ENCODE measurements at regions not wholly inside any gene's neighbourhood (a gene's known extent, or its start where the extent isn't known, plus 50 kb on each side); places are given as distances from the start of the nearest gene placed in this dataset.

DNA sequence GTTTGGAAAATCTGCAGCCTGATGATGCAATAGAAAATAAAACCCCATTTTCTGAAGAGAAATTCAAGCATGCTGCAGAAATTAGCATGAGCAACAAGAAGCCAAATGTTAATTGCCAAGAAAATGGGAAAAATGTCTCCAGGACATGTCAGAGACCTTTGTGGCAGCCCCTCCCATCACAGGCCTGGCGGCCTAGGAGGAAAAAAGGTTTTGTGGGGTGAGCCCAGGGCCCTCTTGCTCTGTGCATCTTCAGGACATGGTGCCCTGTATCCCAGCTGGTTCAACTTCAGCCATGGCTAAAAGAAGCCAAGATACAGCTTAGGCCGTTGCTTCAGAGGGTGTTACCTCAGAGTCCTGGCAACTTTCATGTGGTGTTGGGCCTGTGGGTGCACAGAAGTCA is 775.5 kb upstream of the SEL1L start:
- no peak for DNase-seq (ENCODE audit: extremely low read depth, low read depth, low spot score)

DNA sequence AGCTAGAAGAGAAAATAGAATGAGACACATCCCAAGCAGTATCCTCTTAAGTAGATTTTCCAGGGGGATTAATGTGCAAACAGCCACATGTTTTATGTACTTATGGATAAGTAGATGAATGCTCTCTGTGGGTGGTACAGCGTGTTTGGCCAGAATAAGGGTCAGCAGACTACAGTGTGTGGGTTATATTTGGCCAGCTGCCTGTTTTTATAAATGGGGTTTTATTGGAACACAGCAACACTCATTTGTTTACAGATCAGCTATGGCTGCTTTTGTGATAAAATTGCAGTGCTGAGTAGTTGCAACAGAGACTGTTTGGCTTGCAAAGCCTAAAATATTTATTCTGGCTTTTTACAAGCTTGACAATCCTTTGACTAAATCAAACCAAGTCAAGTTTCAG is 780.2 kb upstream of the SEL1L start:
- no peak for DNase-seq (ENCODE audit: extremely low read depth, low read depth, low spot score)

DNA sequence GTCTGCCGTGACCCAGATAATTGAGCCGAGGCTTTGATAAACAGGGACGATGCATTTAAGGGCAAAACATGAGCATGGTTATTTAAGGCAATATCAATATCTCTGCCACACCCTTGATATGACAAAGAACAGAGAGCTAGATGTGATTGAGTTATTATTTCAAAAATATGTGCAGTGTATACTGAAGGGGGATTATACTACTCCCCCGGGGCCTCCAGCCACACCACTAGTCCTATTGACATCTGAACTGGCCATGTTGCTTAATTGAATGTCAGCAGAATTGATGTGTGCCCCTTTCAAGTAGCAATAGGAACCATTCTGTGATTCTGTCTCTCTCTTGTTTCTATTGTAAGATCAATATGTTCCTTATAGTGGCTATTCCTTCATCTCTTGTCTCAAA is 794.8 kb upstream of the SEL1L start:
- no peak for DNase-seq (ENCODE audit: extremely low read depth, low read depth, low spot score)

DNA sequence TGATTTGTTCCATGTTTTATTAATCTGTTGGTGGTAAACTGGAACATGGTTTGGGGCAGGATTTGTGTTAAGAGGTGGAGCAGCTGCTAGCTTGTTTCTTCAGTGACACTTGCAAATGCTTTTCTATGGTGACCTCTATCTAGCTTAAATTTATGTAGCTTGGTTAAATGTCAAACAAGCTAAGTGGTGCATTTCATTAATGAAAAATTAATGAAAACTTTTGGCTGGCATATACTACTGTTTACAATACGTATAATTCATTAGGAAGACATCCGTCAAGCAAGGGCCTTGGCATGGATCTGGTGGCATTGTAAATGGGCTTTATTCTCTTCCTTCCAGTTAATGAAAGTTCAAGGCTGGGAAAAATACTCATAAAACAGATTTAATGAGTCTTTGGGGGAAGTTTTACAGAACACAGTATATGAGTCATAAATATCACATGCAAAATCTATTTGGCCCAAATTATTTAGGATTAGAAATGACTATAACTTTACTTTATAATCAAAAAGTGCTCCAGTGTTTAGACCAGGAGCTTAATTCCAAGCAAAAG is 807.7 kb upstream of the SEL1L start:
- no peak for DNase-seq (ENCODE audit: extremely low read depth, low read depth, low spot score)

DNA sequence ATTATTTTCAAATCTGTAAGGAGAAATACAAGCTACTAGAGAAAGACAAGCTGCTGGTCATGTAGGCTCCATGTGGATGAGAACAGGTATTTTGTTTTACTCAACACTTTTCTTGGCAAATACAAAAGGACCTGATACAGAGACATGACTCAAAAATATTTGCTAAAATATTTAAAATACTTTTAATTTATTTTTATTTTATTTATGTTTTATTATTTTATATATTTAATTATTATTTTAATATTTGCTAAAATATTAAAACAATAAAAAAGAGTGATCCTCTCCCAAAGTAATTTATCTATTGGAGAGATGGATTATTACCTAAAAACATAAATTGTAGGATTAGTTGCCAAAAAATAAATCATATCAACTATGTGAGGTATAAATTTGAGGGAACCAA is 808.9 kb upstream of the SEL1L start:
- no peak for DNase-seq (ENCODE audit: extremely low read depth, low read depth, low spot score)

DNA sequence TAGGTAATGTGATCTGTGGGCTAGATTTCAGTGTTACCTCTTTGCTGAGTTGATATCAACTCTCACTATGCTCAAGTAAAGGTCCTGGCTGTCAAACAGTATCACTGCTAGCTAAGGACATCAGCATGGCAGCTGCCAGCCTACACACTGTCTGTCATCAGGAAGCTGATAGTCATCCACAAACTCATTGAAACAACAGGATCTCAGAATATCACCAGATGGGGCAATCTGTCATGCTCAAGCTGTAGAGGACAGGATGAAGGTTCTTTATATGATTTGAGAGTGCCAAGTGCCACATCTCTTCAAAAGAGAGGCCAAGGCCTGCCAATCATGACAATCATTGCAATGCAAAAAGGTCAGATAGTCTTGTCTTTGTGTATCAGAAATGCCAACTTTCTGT is 811.5 kb upstream of the SEL1L start:
- DNase-seq (ENCODE audit: extremely low read depth, low read depth, low spot score) = no peak

DNA sequence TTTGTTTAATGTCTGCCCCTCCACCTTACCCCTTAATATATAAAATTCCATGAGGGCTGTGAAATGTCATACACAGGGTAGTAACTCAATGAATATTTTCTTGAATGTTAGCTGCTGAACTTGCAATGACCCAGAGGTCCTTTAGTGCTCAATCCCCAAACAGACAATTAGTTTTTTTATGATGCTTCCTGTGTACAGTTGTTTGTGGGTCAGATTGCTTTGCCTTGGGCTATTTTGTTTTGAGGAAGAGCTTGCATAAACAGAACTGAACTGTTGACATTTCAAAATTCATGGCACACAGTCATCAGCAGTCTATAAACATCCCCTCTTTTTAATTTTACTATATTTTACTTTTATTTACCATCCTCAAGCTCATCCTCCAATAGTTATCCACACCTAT is 820.5 kb upstream of the SEL1L start:
- no peak for DNase-seq (ENCODE audit: extremely low read depth, low read depth, low spot score)

DNA sequence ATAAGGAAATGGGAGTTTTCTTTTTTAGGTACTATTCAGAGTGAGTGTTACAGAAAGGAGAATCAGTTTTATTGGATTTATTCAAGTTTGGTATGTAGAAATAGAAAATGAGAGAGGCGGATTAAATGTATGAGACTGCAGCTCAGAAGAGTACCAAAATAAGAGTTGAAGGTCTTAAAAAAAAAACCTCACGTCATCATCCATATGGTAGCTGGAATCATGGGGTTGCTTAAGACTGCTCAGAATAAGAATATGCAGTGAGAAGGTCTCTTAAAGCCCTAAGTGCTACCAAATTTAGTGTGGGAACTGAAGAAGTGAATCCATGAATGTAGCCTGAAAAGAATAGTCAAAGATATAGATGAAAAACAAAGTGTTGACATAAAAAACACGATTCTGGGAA is 825.5 kb upstream of the SEL1L start:
- DNase-seq (ENCODE audit: extremely low read depth, low read depth, low spot score) = no peak

DNA sequence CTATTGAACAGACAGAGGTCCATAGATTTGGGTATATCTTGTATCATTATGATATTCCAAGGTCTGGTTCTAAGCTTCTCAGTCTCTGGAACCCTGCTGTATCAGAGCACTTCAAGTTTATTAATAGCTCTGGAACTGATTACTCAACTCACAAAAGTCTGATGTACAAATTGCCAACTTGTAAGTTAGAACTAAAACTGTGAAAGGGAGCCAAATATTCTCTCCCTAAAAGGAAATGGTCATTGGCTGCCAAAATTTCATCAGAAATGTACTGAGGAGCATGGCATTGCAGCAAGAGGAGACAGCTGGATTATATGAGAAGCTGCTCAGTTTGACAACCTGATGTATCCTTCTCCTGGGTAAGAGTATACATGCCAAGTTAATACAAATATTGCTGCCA is 828.8 kb upstream of the SEL1L start:
- no peak for DNase-seq (ENCODE audit: extremely low read depth, low read depth, low spot score)

DNA sequence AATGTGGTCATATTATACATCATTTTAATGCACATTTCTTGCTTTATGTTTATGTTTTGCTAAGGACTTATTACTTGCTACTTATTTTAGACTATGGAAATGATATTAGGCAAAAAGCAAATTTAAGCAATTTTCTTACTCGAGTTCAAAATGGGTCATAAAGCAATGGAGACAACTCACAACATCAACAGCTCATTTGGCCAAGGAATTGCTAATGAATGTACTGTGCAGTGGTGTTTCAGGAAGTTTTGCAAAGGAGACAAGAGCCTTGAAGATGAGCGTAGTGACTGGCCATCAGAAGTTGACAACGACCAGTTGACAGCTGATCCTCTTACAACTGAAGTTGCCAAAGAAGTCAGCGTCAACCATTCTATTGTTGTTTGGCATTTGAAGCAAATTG is 831.8 kb upstream of the SEL1L start:
- DNase-seq (ENCODE audit: extremely low read depth, low read depth, low spot score) = no peak

DNA sequence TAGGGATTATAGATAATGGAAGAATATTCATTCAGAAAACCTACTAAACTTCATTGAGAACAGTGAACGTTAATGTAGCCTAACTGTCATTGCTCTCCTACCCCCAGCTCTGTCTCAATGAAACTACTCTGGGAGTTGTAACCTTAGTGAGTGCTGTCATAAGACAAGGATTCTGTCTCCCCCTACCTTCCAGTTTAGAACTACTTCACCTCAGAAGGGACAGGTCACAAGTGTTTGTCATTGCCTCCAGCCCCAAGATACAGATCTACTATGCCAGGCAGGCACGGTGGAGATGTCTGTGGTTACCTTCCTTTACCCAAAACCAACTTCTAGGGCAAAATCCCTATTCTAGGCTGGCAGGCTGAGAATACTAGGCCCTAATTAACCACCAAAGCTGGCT is 833.1 kb upstream of the SEL1L start:
- DNase-seq (ENCODE audit: extremely low read depth, low read depth, low spot score) = no peak

DNA sequence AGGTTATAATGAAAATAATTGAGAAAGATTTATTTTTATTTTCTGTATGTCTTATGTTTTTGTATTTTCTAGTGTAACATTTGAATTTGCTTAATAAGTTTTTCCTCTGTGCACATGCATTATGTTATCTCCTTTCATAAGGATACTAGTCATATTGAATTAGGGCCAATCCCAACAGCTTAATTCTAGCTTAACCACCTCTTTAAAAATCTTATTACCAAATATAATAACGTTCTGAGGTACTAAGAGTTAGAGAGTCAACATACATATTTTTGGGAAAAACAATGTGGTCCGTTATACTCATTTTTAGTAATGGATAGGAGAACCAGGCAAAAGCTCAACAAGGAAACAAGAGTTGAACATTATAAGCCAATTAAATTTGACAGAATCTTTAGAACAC is 845.6 kb upstream of the SEL1L start:
- DNase-seq (ENCODE audit: extremely low read depth, low read depth, low spot score) = no peak

DNA sequence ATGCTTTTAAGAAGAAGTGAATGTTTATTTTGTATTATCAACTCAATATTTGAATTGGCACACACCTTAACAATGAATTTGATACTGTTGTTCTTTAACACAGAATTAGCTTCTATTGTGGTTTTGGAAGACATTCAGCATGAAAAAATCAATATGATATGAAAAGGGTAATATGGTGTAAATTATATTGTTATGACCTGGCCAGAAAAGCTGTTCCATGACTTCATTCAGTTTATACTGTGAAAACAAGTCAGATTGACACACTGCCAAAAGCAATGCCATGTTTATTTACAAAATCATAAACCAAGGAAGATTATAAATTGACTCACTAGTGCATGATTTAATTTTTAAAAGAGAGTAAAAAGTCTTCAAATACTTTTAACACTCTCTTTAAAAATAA is 851.4 kb upstream of the SEL1L start:
- no peak for DNase-seq (ENCODE audit: extremely low read depth, low read depth, low spot score)

DNA sequence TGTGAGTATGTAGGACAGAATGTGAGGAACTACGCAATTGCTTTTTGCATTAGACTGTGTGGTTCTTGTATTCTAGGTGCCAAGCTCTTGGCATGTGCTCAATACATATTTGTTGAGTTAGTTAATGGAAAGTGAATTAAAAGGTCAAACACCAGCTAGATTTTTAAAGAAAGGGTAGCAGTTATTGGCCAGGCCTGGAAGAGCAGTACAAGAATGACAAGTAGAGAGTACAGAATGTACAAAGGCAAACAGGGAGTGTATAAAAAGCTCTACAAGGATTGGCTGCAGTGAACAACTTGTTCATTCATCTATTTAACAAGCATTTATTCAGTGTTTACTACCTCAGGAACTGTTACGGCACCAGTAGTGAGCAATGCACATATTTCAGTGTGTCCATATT is 854.0 kb upstream of the SEL1L start:
- DNase-seq (ENCODE audit: extremely low read depth, low read depth, low spot score) = no peak

DNA sequence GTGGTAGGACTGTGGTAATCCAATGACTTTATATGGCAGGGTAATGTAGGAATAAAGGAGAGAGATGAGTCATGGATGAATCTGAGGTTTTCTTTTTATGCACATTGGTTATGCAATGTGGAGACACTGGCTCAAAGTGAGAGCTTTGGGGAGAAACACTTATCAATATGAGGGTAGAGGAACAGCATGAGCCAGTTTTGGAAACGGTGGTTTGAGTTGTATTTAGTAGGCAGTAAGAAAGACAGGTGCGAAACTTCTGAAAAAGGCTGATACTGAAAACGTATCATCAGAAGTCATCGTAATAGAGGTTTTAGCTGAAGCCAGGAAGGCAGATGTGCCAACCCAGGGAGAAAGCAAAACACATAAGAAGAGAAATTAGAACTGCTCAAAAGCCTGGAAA is 854.8 kb upstream of the SEL1L start:
- no peak for DNase-seq (ENCODE audit: extremely low read depth, low read depth, low spot score)

DNA sequence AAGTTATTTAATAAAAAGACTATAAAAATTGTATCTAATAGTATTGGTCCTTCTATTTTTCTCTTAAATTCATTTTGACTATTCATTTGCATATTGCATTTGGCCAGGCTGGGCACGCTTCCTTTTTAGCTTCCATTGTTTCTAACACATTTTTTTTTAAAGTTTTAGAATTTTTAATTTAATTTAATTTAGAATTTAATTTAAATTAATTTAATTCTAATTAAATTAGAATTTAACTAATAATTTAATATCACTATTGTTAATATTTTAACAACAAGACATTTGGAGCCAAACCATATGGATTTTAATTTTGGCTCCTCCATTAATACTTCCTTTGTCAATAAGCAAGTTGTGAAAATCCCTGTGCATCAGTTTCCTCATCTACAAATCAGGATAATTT is 856.9 kb upstream of the SEL1L start:
- no peak for DNase-seq (ENCODE audit: extremely low read depth, low read depth, low spot score)

DNA sequence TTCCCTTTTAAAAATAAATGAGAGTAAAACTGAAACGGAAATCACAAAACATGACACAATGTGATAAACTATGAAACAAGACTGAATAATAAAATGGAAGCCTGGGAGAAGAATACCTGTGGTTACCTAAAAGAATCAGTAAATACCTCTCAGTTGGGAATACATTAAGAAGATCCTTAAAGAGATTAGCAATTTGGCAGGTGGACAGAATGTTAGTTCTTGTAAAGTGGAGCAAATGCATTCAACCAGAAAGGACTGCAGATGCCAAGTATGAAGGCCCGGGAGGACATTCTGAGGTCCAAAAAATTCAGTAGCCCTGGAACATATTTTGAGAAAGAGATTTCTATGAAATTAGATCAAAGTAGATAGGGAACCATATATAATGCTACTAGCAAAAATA is 861.3 kb upstream of the SEL1L start:
- no peak for DNase-seq (ENCODE audit: extremely low read depth, low read depth, low spot score)

DNA sequence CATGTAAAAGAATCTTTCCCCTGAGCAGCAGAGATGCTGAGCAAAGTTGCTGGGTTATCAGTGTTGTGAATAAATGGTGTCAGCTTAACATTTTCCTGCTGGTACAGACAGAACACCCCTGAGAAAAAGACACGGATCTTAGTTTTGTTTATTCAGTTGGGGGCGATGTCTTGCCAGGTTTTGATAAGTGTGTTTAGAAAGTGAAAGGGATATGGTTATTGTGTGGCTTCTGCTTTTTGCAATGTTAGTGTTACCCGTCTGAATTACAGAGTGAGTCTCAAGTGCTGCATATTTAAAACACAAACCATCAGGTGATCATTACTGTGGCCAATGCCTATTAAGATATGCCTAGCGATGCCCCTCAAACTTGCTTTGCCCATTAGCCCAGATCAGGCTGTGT is 864.6 kb upstream of the SEL1L start:
- no peak for DNase-seq (ENCODE audit: extremely low read depth, low read depth, low spot score)

DNA sequence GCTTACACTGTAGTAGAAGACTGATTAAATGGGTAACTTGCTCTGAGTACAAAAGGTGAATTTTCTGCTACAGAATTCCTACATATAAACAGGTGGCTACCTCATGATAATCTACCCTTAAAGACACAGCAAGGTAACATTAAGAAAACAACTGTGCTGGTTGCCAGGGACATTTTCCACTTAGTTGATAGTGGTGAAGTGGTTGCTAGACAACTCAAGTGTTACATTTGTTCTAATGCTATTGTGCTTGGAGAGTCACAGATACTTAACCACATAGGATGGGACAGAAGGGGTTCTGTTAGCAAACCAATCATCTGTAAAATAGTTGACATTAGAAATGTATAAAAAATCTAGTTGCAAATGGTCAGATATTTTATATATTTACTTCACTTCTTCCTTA is 870.3 kb upstream of the SEL1L start:
- no peak for DNase-seq (ENCODE audit: extremely low read depth, low read depth, low spot score)

DNA sequence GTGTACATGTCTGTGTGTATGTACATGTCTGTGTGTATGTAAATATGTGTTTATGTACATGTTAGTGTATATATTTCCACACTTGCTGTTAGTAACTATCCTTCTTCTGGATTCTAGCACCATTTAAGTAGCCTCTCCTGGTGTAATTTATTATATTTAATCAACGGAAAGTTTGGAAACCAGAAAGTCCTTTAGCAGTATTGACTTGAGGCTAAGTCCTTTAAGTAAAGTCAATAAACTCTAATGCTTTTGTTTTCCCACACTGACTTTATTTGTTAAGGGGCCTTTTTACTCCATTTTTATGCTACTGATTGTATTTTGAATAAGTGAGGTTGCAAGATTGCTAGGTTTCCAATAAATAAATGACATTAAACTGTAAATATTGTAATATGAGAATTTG is 876.4 kb upstream of the SEL1L start:
- DNase-seq (ENCODE audit: extremely low read depth, low read depth, low spot score) = no peak

DNA sequence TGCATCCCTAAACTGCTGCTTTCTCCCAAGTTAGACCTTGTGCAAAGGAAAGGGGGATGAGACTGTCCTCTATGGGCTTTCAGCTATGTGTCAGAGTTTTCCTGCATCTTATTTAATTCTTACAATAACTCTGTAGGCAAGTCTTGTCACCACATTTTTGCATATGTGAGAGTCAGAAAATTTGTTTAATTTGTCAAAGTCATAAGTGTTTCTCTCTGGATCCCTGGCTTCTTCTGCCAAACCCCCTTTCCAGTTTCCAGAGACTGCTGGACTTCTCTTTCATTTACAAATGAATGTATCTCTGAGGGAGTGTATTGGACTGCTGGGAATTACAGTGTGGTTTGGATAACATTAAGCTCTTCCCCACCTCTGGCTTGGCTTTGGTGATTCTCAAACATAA is 877.6 kb upstream of the SEL1L start:
- DNase-seq (ENCODE audit: extremely low read depth, low read depth, low spot score) = no peak

DNA sequence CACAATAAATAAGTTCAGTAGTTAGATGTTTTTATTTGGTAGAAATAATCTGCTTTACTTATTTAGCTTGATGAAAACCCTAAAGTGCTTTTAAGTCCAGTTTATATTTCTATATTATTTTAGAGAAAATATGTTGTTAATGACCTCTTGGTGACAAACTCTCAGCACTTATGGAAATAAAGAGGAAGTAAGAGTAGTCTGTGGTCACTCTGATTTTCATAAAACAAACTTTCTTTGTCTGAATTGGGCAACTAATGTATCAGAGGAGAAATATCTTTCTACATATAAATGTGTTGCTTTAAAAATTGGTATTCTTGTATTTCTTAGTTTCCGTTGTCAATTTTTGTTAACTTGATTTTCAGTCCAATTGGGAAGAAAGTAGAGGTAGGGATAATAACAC is 878.9 kb upstream of the SEL1L start:
- no peak for DNase-seq (ENCODE audit: extremely low read depth, low read depth, low spot score)

DNA sequence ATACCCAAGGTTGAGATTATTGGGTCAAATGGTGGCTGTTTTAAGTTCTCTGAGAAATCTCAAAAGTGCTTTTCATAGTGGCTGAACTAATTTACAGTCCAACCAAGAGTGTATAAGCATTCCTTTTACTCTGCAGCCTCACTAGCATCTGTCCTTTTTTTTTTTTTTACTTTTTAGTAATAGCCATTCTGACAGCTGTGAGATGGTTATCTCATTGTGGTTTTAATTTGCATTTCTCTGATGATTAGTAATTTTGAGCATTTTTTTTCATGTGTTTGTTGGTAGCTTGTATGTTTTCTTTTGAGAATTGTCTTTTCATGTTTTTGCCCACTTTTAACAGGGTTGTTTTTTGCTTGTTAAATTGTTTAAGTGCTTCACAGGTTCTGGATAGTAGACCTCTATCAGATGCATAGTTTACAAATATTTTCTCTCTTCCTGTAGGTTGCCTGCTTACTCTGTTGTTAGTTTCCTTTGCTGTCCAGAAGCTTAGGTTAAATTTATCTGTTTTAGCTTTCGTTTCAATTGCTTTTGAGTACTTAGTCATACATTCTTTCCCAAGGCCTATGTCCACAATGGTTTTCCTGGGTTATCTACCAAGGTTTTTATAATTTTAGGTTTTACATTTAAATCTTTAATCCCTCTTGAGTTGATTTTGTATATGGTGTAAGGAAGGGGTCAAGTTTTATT is 881.3 kb upstream of the SEL1L start:
- DNase-seq (ENCODE audit: extremely low read depth, low read depth, low spot score) = no peak

All from glomerular endothelial cell (primary cell).